ENCODE measurements at regions not wholly inside any gene's neighbourhood (a gene's known extent, or its start where the extent isn't known, plus 50 kb on each side); places are given as distances from the start of the nearest gene placed in this dataset.

GRCh38 chr15:91562698-91563097, 290.8 kb upstream of the SLCO3A1 start:
- no peak for DNase-seq

GRCh38 chr15:91564631-91565030, 288.9 kb upstream of the SLCO3A1 start:
- no peak for DNase-seq

GRCh38 chr15:91566141-91566540, 287.4 kb upstream of the SLCO3A1 start:
- no peak for DNase-seq

- DNase-seq = no peak
Measured at GRCh38 chr15:91568036-91568435, 285.5 kb upstream of the SLCO3A1 start.

GRCh38 chr15:91572110-91572509, 281.4 kb upstream of the SLCO3A1 start:
- no peak for DNase-seq

GRCh38 chr15:91576096-91576495, 277.4 kb upstream of the SLCO3A1 start:
- DNase-seq = no peak

GRCh38 chr15:91578511-91578910, 275.0 kb upstream of the SLCO3A1 start:
- DNase-seq = no peak

GRCh38 chr15:91584895-91585294, 268.6 kb upstream of the SLCO3A1 start:
- DNase-seq = no peak

GRCh38 chr15:91586560-91586959, 266.9 kb upstream of the SLCO3A1 start:
- no peak for DNase-seq

- DNase-seq = peak; percentile 19
Measured at GRCh38 chr15:91589360-91589759, 264.1 kb upstream of the SLCO3A1 start.

- no peak for DNase-seq
Measured at GRCh38 chr15:91592567-91592966, 260.9 kb upstream of the SLCO3A1 start.

- DNase-seq = no peak
Measured at GRCh38 chr15:91593067-91593466, 260.4 kb upstream of the SLCO3A1 start.

GRCh38 chr15:91593653-91594052, 259.9 kb upstream of the SLCO3A1 start:
- DNase-seq = no peak

GRCh38 chr15:91599261-91599660, 254.2 kb upstream of the SLCO3A1 start:
- no peak for DNase-seq

- no peak for DNase-seq
Measured at GRCh38 chr15:91603384-91604080, 250.0 kb upstream of the SLCO3A1 start.

GRCh38 chr15:91604122-91604521, 249.4 kb upstream of the SLCO3A1 start:
- DNase-seq = no peak

- DNase-seq = no peak
Measured at GRCh38 chr15:91605576-91605975, 247.9 kb upstream of the SLCO3A1 start.

- no peak for DNase-seq
Measured at GRCh38 chr15:91609231-91609630, 244.3 kb upstream of the SLCO3A1 start.

- DNase-seq = no peak
Measured at GRCh38 chr15:91609966-91610365, 243.5 kb upstream of the SLCO3A1 start.

- no peak for DNase-seq
Measured at GRCh38 chr15:91611561-91612323, 241.8 kb upstream of the SLCO3A1 start.

- no peak for DNase-seq
Measured at GRCh38 chr15:91620229-91620628, 233.3 kb upstream of the SLCO3A1 start.

- no peak for DNase-seq
Measured at GRCh38 chr15:91622235-91622634, 231.3 kb upstream of the SLCO3A1 start.

GRCh38 chr15:91622711-91623342, 230.7 kb upstream of the SLCO3A1 start:
- DNase-seq = no peak

- DNase-seq = no peak
Measured at GRCh38 chr15:91624353-91624968, 229.0 kb upstream of the SLCO3A1 start.

Measured in stimulated activated CD4-positive, alpha-beta T cell treated with anti-CD3 and anti-CD28 coated beads, Interleukin-4, amount 100 ng/mL, for 24 hours (primary cell).